ENCODE measurements at regions not wholly inside any gene's neighbourhood (a gene's known extent, or its start where the extent isn't known, plus 50 kb on each side); places are given as distances from the start of the nearest gene placed in this dataset.

GRCh38 chr5:161115941-161116340, 263.9 kb upstream of the ATP10B start:
- no peak for FAIRE-seq

- no peak for FAIRE-seq
Measured at GRCh38 chr5:161112371-161112770, 260.4 kb upstream of the ATP10B start.

- FAIRE-seq, result no peak
Measured at GRCh38 chr5:161105525-161105924, 253.5 kb upstream of the ATP10B start.

- no peak for FAIRE-seq
Measured at GRCh38 chr5:161098516-161098915, 246.5 kb upstream of the ATP10B start.

DNA sequence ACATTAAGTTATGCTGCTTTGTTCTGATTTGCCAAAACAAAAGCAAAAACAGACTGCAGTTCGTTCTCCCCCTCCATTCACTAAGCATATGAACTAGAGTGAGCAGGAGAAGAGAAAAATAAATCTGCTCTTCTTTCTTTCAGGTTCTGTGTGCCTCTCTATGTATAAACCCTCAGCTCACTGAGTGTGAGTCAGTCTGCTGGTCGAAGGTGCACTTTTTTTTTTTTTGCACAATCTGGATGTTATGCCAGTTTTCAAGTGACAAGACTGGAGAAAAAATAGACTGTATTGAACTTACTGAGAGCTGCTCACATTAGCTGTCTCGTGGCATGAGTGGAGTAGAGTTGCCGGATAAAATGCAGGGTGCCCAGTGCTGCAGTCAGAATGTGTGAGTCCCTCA, 244.6 kb upstream of the ATP10B start:
- FAIRE-seq, result no peak

DNA sequence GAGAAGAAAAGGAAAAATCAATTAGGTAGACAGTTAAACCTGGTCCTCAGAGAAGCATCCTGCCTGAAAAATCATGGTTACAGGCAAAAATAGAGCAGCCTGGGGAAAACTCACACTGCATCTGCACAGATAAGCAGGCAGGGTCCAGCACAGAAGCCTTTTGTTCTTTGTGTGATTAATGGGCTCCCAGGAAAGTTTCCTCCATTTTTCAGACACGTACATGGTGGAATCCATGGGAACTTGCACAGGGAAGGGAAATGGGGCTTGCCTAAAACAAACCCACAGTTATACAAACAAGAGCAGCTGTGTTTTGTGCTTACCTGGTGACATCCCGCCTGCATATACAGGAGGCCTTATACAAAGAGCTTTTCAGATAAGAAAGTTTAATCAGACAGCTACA, 243.9 kb upstream of the ATP10B start:
- FAIRE-seq, result no peak

GRCh38 chr5:161094411-161094810, 242.4 kb upstream of the ATP10B start:
- FAIRE-seq, result no peak

GRCh38 chr5:161093100-161093499, 241.1 kb upstream of the ATP10B start:
- FAIRE-seq, result no peak

DNA sequence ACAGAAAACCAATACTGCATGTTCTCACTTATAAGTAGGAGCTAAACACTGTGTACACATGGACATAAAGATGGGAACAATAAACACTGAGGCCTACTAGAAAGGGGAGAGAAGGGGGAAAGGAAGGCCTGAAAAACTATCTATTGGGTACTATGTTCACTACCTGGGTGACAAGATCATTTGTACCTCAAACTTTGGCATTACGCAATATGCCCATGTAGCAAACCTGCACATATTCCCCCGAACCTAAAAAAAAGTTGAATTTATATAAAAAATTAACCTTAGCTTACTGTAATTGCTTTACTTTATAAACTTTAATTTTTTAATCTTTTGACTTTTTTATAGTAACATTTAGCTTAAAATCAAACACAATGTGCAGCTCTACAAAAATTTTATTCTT, 237.6 kb upstream of the ATP10B start:
- FAIRE-seq, result no peak

- FAIRE-seq, result no peak
Measured at GRCh38 chr5:161086461-161086860, 234.4 kb upstream of the ATP10B start.

DNA sequence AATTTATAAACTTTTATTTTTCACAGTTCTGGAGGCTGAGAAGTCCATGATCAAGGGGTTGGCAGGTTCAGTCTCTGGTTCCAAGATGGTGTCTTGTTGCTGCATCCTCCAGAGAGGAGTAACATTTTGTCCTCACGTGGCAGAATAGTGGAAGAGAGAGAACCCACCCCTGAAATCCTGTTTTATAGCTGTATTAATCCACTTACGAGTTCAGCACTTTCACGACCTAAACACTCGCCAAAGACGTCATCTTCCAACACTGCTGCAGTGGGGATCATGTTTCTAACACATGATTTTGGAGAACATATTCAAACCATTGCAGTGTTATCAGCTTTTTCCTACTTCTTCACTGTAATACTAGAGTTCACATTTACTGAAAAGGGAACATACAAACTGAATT, 233.0 kb upstream of the ATP10B start:
- no peak for FAIRE-seq

GRCh38 chr5:161084115-161084514, 232.1 kb upstream of the ATP10B start:
- FAIRE-seq, result no peak

GRCh38 chr5:161078793-161079192, 226.8 kb upstream of the ATP10B start:
- no peak for FAIRE-seq

GRCh38 chr5:161077936-161078545, 226.0 kb upstream of the ATP10B start:
- no peak for FAIRE-seq

GRCh38 chr5:161077496-161077895, 225.5 kb upstream of the ATP10B start:
- no peak for FAIRE-seq

DNA sequence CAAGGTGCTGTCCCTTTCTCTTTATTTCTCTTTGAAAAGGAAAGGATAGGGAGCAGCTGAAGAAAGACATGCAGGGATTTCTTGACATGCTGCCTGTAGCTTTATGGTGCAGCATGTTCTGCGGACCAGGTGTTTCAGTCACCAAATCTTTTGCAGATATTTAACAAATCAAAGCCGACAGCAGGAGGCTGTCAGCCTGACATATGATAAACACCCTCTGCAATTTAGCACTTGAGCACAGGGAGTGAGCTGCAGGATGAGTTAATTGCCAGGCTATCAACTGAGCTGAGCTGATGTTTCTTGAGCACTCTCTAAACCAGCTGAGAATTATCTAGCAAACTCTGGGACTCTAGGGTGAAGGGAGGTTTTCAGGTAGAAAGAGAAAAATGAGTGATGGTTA, 212.8 kb upstream of the ATP10B start:
- no peak for FAIRE-seq

DNA sequence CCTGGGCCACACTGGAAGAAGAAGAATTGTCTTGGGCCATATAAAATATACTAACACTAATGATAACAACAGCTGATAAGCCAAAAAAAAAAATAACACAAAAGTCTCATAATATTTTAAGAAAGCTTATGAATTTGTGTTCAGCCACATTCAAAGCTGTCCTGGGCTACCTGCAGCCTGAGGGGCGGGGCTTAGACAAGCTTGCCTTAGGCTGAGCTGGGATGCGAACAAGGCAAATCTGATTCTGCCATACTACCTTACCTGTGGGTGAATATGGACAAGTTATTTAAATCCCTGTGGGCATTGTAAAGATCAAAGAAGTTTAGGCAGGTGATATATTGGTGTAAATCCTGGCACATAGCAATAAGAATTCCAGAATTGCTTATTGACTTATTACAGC, 212.3 kb upstream of the ATP10B start:
- no peak for FAIRE-seq

GRCh38 chr5:161058781-161059180, 206.8 kb upstream of the ATP10B start:
- no peak for FAIRE-seq

DNA sequence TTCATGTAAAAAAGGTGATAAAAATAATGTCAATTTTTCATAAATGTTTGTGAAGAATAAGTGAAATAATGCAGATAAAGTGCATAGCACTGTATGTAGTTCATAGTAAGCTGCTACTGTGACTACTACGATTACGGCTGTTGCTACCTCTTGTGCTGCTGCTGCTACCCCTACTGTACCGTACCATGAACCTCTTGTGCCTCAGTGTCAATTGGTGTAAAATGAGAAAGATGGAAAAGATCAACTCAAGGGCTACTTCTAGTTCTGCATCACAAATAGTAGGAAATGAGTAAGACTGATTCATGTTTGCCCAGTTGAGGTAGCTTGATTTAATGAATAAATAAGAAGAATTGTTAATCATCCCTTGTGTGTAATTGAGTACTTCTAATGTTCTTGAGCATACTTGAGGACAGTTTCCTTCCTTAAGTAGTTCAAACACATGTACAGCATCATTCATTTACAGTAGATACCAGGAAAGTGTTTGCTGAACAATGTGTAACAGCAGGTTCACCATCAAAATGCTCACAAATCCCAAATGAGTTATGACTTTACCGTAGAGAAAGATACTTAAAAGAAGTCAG, 200.0 kb upstream of the ATP10B start:
- FAIRE-seq, result no peak

DNA sequence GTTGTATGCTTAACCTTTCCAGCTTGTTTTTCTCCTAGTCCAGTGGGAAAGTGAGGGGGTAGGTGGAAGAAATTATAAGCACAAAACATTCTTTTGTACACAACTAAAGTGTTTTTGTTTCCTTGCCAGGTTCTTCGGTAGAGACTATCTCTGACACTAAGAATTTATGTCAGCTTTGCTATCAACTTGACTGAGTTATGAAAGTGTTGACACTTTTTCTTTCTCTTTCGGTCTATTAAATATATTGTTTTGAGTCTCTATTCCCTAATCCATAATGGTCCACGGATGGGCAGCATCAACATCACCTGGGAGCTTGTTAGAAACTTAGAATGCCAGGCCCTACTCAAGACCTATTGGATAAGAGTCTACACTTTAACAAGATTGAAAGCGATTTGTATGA, 195.0 kb upstream of the ATP10B start:
- FAIRE-seq, result no peak

- FAIRE-seq, result no peak
Measured at GRCh38 chr5:161042862-161043261, 190.9 kb upstream of the ATP10B start.

GRCh38 chr5:161042443-161042842, 190.4 kb upstream of the ATP10B start:
- no peak for FAIRE-seq

GRCh38 chr5:161040818-161041217, 188.8 kb upstream of the ATP10B start:
- no peak for FAIRE-seq

GRCh38 chr5:161036296-161036695, 184.3 kb upstream of the ATP10B start:
- no peak for FAIRE-seq

GRCh38 chr5:161034451-161034850, 182.4 kb upstream of the ATP10B start:
- no peak for FAIRE-seq

All from colon (tissue), 2 donors.